A673 (cell line): ENCODE measurements at regions not wholly inside any gene's neighbourhood (a gene's known extent, or its start where the extent isn't known, plus 50 kb on each side); places are given as distances from the start of the nearest gene placed in this dataset.

Source experiments
- CTCF ChIP-seq: fragments of 300-800, 200-600 bp; sonication (generic); conservative IDR thresholded peaks from 2 replicates; pipeline ENCODE4 v1.5.1; 2017; ENCODE audit warnings: low read depth, mild to moderate bottlenecking, antibody characterized with exemption, low read length, moderate library complexity, mixed read lengths
- EZH2 ChIP-seq: fragments of 200-600 bp; sonication (generic); IDR thresholded peaks from 2 replicates; pipeline ENCODE4 v1.6.1; 2017; ENCODE audit warnings: borderline replicate concordance, low read depth, mild to moderate bottlenecking, mixed read lengths, antibody characterized with exemption, low read length; ENCODE audit not compliant: poor library complexity, severe bottlenecking

GRCh38 chr9:111272581-111272980 lies 57.4 kb downstream of the OR2K2 start:
- TF ChIP-seq CTCF (no peak), EZH2 (no peak)
